Activated gamma-delta T cell (primary cell): ENCODE measurements at regions not wholly inside any gene's neighbourhood (a gene's known extent, or its start where the extent isn't known, plus 50 kb on each side); places are given as distances from the start of the nearest gene placed in this dataset.
"Not testable (repeated sequence)": the region's sequence is repeated elsewhere in the genome, so short reads cannot be mapped to it uniquely, and the experiment has no call there.

Source experiments
- DNase-seq: peaks from one replicate; lab custom pipeline; 2025; lab: John Stamatoyannopoulos, UW

- DNase-seq: no peak
These were observed 150.7 kb downstream of the BRD1 start for GRCh38 chr22:49676783-49677494.

GRCh38 chr22:49676230-49676629 is 151.4 kb downstream of the BRD1 start:
- no peak for DNase-seq

GRCh38 chr22:49674479-49675050 is 153.1 kb downstream of the BRD1 start:
- no peak for DNase-seq

- no peak for DNase-seq
These were observed 154.6 kb downstream of the BRD1 start for GRCh38 chr22:49673048-49673447.

DNA sequence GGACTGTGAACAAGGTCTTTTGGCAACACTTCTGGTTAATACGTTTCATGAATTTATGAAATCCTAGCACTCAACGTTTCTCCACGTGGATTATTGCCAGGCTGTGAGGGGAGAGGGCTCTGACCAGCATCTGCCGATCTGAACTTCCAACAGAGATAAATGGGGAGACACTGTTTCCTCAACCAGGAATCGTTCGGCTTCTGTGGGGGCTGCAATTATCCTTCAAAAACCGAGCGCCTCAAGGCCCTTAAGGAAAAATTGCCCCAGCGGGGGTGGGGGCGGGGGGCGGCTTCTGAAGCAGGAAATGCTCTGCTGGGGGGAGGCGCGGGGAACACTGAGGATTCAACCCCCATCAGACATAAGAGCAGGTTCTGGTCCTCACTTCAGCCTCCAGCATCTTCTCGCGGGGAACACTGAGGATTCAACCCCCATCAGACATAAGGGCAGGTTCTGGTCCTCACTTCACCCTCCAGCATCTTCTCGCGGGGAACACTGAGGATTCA is 155.6 kb downstream of the BRD1 start:
- no peak for DNase-seq

GRCh38 chr22:49671331-49672013 is 156.2 kb downstream of the BRD1 start:
- DNase-seq: no peak

GRCh38 chr22:49670456-49671330 is 157.0 kb downstream of the BRD1 start:
- no peak for DNase-seq

GRCh38 chr22:49669969-49670455 is 157.7 kb downstream of the BRD1 start:
- DNase-seq: not testable (repeated sequence)

DNA sequence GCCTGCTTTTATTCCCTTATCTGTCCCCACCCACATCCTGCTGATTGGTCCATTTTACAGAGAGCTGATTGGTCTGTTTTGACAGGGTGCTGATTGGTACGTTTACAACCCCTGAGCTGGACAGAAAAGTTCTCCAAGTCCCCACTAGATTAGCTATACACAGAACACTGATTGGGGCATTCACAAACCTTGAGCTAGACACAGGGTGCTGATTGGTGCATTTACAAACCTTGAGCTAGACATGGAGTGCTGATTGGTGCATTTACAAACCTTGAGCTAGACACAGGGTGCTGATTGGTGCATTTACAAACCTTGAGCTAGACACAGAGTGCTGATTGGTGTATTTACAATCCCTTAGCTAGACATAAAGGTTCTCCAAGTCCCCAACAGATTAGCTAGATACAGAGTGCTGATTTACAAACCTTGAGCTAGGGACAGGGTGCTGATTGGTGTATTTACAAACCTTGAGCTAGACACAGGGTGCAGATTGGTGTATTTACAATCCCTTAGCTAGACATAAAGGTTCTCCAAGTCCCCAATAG is 158.2 kb downstream of the BRD1 start:
- not testable (repeated sequence) for DNase-seq

- DNase-seq: no peak
These were observed 159.3 kb downstream of the BRD1 start for GRCh38 chr22:49668402-49668801.

- no peak for DNase-seq
These were observed 160.4 kb downstream of the BRD1 start for GRCh38 chr22:49667236-49667635.

DNA sequence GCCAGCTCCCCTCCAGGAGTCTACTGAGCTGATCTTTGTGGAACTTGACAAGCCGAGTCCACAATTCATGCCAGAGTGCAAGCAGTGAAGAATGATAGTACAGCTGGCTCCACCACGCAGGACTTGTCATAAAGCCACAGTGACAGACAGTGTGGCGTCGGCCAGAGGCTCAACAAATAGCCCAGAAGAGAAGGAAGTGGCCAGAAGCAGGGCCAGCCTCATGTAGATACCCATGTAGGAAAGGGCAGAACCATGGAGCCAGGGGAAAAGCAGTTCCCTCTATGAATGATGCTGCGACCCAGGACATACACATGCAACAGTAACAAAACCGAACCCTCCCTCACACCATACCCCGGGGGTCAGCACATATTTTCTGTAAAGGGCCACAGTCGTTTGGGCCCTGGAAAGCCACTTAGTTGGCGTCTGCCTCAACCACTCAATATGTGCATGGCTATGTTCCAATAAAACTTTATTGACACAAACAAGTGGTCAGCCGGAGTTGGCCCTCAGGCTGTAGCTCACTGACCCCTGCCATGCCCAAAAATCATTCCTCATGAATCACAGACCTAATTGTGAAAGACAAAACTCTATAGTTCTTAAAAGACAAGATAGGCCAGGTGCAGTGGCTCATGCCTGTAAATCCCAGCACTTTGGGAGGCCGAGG is 161.4 kb downstream of the BRD1 start:
- DNase-seq: no peak

- no peak for DNase-seq
These were observed 162.8 kb downstream of the BRD1 start for GRCh38 chr22:49664891-49665290.

DNA sequence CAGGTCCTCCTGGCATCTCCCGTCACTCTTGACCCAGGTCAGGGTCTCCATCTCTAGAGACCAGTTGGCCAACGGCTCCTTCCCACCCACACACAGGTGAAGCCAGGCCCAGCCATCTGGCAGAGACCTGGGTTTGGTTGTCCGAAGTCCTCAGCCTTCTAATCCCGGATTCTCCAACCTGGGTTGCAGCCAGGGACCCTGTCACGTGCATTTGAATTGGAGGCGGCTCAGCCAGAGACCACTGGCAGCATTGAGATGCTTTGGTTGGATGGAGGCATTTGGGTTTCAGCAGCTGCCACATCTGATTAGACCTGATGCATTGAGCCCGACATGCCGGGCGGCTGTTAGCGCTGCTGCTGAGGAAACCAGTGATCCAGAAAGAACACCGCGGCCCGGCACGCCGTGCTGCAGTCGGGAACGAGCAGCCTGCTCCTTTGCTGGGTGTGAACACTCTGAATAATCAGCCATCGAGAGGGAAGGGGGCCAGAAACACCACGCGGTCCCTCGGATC is 163.2 kb downstream of the BRD1 start:
- DNase-seq: no peak

GRCh38 chr22:49663823-49664222 is 163.8 kb downstream of the BRD1 start:
- no peak for DNase-seq

DNA sequence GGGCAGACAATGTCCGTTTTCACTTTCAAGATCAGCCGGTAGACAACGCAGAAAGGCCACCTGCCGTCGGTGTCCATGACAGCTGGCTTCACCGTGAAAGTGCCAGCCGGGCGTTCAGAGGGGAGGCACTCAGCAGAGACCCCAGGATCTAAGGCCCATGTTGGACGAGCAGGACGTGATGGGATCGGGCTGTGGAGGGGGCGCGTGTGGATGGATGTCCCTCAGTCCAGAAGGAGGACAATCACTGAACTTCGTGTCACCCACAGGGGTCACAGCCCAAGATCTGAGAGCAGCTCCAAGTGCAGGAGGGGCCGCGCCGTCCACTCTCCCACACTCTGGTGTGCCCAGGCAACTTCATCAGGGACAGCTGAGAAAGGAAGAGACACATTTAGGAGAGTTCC is 164.4 kb downstream of the BRD1 start:
- no peak for DNase-seq

DNA sequence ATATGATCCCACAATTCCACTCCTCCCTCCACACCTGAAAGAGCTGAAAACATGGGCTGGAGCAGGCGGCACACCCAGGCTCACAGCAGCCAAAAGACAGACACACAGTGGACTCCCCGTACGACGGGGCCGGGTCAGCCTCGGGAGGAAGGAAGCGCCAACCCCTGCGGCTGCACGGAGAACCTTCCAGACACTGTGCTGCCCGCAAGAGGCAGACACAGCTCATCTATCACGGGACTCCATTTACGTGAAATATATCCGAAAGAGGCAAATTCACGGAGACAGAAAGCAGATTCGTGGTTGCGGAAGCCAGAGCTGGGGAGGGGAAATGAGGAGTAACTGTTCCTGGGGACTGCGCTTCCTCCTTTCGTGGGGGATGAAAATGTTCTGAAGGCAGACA is 165.0 kb downstream of the BRD1 start:
- DNase-seq: no peak

DNA sequence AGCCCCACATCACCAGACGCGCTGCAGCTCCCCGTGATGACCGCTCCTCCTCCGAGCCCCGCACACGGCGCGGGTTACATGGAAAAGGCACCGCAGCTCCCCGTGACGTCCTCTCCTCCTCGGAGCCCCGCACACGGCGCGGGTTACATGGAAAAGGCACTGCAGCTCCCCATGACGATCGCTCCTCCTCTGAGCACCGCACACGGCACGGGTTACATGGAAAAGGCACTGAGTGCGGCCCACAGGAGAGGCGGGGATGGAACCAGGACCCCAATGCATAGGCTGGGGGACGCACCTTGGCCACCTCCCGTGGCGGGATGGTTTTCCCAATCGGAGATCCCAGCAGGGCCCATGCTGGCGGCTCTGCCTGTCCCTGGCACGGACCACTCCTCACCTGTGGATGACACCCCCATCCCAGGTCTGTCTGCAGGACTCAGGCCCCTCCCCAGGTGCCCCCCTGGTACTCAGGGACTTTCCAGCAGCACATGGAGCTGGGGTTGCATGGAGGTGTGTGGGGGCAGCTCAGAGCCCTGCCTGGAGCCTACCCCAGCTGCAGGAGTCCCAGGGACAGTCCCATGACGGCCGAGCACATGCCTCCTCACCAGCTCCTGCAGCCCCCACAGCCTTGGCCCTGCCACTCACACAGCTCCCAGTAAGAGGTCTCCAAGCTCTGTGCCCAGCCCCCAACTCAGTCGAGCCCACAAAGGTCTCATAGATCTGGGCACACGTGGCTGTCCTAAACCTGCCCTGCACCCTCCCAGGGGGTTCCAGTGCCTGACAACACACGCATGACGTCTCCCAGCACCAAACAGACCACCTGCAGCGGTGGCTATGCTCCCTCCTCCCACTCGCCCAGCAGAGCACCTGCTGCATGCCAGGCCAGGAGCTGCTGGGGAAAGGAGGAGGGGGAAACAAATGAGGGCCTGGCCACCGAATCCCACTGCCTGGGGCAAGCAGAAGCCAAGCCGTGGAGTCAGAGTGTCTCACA is 166.6 kb downstream of the BRD1 start:
- no peak for DNase-seq

DNA sequence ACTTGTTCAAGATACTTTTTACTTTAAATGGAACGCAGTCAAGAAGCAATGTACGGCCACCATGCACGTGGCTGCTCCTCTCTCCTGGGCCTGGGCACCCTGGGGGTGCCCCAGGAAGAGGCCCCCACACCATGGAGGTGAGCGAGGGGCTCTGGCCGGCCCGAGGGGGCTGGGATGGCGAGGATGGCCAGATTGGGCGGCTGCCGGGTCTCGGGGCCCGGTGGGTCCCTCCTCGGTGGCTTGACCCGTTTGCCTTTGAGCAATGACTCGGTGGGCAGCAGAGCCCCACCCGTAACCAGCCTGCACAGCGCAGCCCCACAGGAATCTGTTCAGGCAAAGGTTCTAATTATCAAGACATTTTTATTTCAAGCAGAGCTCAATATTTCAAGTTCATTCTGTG is 167.4 kb downstream of the BRD1 start:
- no peak for DNase-seq

- no peak for DNase-seq
These were observed 167.8 kb downstream of the BRD1 start for GRCh38 chr22:49659924-49660315.
